ENCODE measurements at regions not wholly inside any gene's neighbourhood (a gene's known extent, or its start where the extent isn't known, plus 50 kb on each side); places are given as distances from the start of the nearest gene placed in this dataset.

- ChIA-PET CTCF (ENCODE audit: low intra/inter-chr PET ratio, low total read pairs) (no interaction called here), POLR2A (no interaction called here)
- H3K4me2 ChIP-seq (ENCODE audit: low read depth, low read length) = no peak overlapping the region
- ATAC-seq = no peak
- no peak overlapping the region for H2AFZ ChIP-seq (ENCODE audit: low read length)
- no peaks in the 10 kb centered on the region for H3K36me3 ChIP-seq (replicated peaks in 1 of 2; ENCODE audit: control insufficient read depth in 1 of 2, insufficient read depth in 2 of 2, low read length in 2 of 2)
- BruUV-seq (replicated peaks) = no TSS peak
- H3K9me3 ChIP-seq (ENCODE audit: low read length) = no peaks in the 10 kb centered on the region
- H3K4me1 ChIP-seq (ENCODE audit: insufficient read depth, low read length) = no peaks in the 10 kb centered on the region
- no peaks in the 10 kb centered on the region for H3K79me2 ChIP-seq (ENCODE audit: insufficient read depth, low read length)
- no peaks in the 10 kb centered on the region for H4K20me1 ChIP-seq (ENCODE audit: insufficient read depth, low read length)
- no peak overlapping the region for H3K9ac ChIP-seq (ENCODE audit: insufficient read depth, low read depth, low read length)
- H3K27me3 ChIP-seq (ENCODE audit: control insufficient read depth in 1 of 2, insufficient read depth in 2 of 2, low read length in 2 of 2) = no peaks in the 10 kb centered on the region
- 32% methylated on average over 8 of the region's 8 CpGs for WGBS (ENCODE audit: low lambda C conversion rate)
- in situ Hi-C loops (cut with HindIII; ENCODE audit: extremely low pct_ligation_motif_present, low pct_unique_long_range_greater_than_20kb) (no loop called here), intact Hi-C loops (cut with micrococcal nuclease; ENCODE audit: unreplicated experiment) (no loop called here)
- DNase-seq (ENCODE audit: low spot score) = no peak
- no peak for FAIRE-seq
- H3K4me3 ChIP-seq (replicated peaks in 1 of 3; ENCODE audit: insufficient read depth in 1 of 3, low read depth in 2 of 3, low read length in 3 of 3) = no peak overlapping the region
- no peak overlapping the region for H3K27ac ChIP-seq (ENCODE audit: extremely low read length, insufficient read depth, low read length)
- no peak for TF ChIP-seq ZMAT5 (CRISPR knock-in tag; IDR thresholded peaks at IDR 0.05; ENCODE audit: borderline replicate concordance, low read depth)
- no peak for TF ChIP-seq ZBTB43 (CRISPR knock-in tag; conservative IDR thresholded peaks at IDR 0.05)
- TF ChIP-seq ZNF605 (CRISPR knock-in tag; IDR thresholded peaks at IDR 0.05) = no peak
- no peak for TF ChIP-seq FOXP1 (IDR thresholded peaks at IDR 0.05)
- no peak for TF ChIP-seq FOXP1 (CRISPR knock-in tag; IDR thresholded peaks at IDR 0.05)
- TF ChIP-seq ZNF609 (CRISPR knock-in tag; IDR thresholded peaks at IDR 0.05; ENCODE audit: borderline replicate concordance) = no peak
- no peak for TF ChIP-seq ZNF713 (CRISPR knock-in tag; IDR thresholded peaks at IDR 0.05)
- no peak for TF ChIP-seq ZNF770 (CRISPR knock-in tag; IDR thresholded peaks at IDR 0.05)
- TF ChIP-seq ZSCAN12 (CRISPR knock-in tag; IDR thresholded peaks at IDR 0.05) = no peak
- no peak for TF ChIP-seq ZNF780A (CRISPR knock-in tag; IDR thresholded peaks at IDR 0.05)
- no peak for TF ChIP-seq ZC3H13 (CRISPR knock-in tag; IDR thresholded peaks at IDR 0.05)
- no peak for TF ChIP-seq FLYWCH1 (CRISPR knock-in tag; IDR thresholded peaks at IDR 0.05)
Observed at GRCh38 chr5:10034001-10034400, 215.7 kb downstream of the ATPSCKMT start.
